ENCODE measurements at regions not wholly inside any gene's neighbourhood (a gene's known extent, or its start where the extent isn't known, plus 50 kb on each side); places are given as distances from the start of the nearest gene placed in this dataset.

GRCh38 chr12:85644508-85644907 lies 191.7 kb downstream of the RASSF9 start:
- DNase-seq: no peak

- DNase-seq: no peak
These were observed 182.3 kb downstream of the RASSF9 start for GRCh38 chr12:85653731-85654455.

GRCh38 chr12:85654456-85654840 lies 181.8 kb downstream of the RASSF9 start:
- no peak for DNase-seq

- DNase-seq: no peak
These were observed 179.6 kb downstream of the RASSF9 start for GRCh38 chr12:85656561-85656960.

GRCh38 chr12:85657251-85657650 lies 179.0 kb downstream of the RASSF9 start:
- DNase-seq: no peak

- DNase-seq: no peak
These were observed 178.2 kb downstream of the RASSF9 start for GRCh38 chr12:85657836-85658630.

- DNase-seq: no peak
These were observed 176.3 kb downstream of the RASSF9 start for GRCh38 chr12:85659754-85660530.

GRCh38 chr12:85661461-85662206 lies 174.6 kb downstream of the RASSF9 start:
- DNase-seq: no peak

GRCh38 chr12:85662207-85662602 lies 174.0 kb downstream of the RASSF9 start:
- no peak for DNase-seq

- no peak for DNase-seq
These were observed 172.6 kb downstream of the RASSF9 start for GRCh38 chr12:85663631-85664030.

- no peak for DNase-seq
These were observed 171.8 kb downstream of the RASSF9 start for GRCh38 chr12:85664429-85664828.

- DNase-seq: no peak
These were observed 166.3 kb downstream of the RASSF9 start for GRCh38 chr12:85669911-85670310.

GRCh38 chr12:85672436-85672835 lies 163.8 kb downstream of the RASSF9 start:
- DNase-seq: no peak

GRCh38 chr12:85673921-85674420 lies 162.2 kb downstream of the RASSF9 start:
- no peak for DNase-seq

GRCh38 chr12:85676816-85677749 lies 159.1 kb downstream of the RASSF9 start:
- no peak for DNase-seq

GRCh38 chr12:85679296-85679695 lies 156.9 kb downstream of the RASSF9 start:
- no peak for DNase-seq

GRCh38 chr12:85680881-85681280 lies 155.3 kb downstream of the RASSF9 start:
- DNase-seq: no peak

GRCh38 chr12:85681333-85681732 lies 154.9 kb downstream of the RASSF9 start:
- no peak for DNase-seq

- DNase-seq: no peak
These were observed 153.2 kb downstream of the RASSF9 start for GRCh38 chr12:85683051-85683450.

- no peak for DNase-seq
These were observed 147.4 kb downstream of the RASSF9 start for GRCh38 chr12:85688837-85689236.

GRCh38 chr12:85690146-85690545 lies 146.1 kb downstream of the RASSF9 start:
- no peak for DNase-seq

All from NCI-H187 treated with DMSO at 0.1 percent for 48 hours (cell line).